DND-41 (cell line): ENCODE measurements at regions not wholly inside any gene's neighbourhood (a gene's known extent, or its start where the extent isn't known, plus 50 kb on each side); places are given as distances from the start of the nearest gene placed in this dataset.

Experiments used
- ATAC-seq: fragments of 200-7000 bp; cut with Tn5 transposase; 3 replicates; pipeline ENCODE4 v1.9.1; 2021; ENCODE audit warnings: low read depth; ENCODE audit not compliant: insufficient read depth
- DNase-seq: peaks from one replicate; pipeline ENCODE4 v3.0.0-alpha.2; 2020
- H2AFZ ChIP-seq: 2 replicates; pipeline ENCODE4 v1.6.0; 2012; ENCODE audit warnings: low read depth, low read length
- H3K27ac ChIP-seq: 2 replicates; pipeline ENCODE4 v1.5.1; 2012; ENCODE audit warnings: low read length, inconsistent platforms
- H3K27me3 ChIP-seq: fragments of 200-600 bp; sonication (generic); 2 replicates; pipeline ENCODE4 v1.6.0; 2012; ENCODE audit warnings: low read length, mild to moderate bottlenecking, inconsistent platforms; ENCODE audit not compliant: insufficient read depth, poor library complexity
- H3K36me3 ChIP-seq: 2 replicates; pipeline ENCODE4 v1.5.1; 2012; ENCODE audit warnings: low read length, inconsistent platforms; ENCODE audit not compliant: insufficient read depth
- H3K4me1 ChIP-seq: 2 replicates; pipeline ENCODE4 v1.5.1; 2012; ENCODE audit warnings: mild to moderate bottlenecking, low read length; ENCODE audit not compliant: insufficient read depth
- H3K4me2 ChIP-seq: 2 replicates; pipeline ENCODE4 v1.6.0; 2012; ENCODE audit warnings: mild to moderate bottlenecking, moderate library complexity, low read length, inconsistent platforms; ENCODE audit not compliant: insufficient read depth
- H3K4me3 ChIP-seq, 2 experiments: fragments of 200-600 bp in 1 of 2; shearing (Covaris generic) in 1 of 2; 2 replicates each; pipeline ENCODE4 v1.5.1; 2012 to 2016; ENCODE audit warnings: inconsistent platforms in 2 of 2, low read length in 2 of 2, mild to moderate bottlenecking in 2 of 2, low read depth in 1 of 2, moderate library complexity in 1 of 2
- H3K79me2 ChIP-seq: 2 replicates; pipeline ENCODE4 v1.6.0; 2012; ENCODE audit warnings: low read length, inconsistent platforms; ENCODE audit not compliant: insufficient read depth
- H3K9ac ChIP-seq: 2 replicates; pipeline ENCODE4 v1.6.0; 2012; ENCODE audit warnings: low read depth, mild to moderate bottlenecking, inconsistent platforms, low read length, moderate library complexity
- H3K9me3 ChIP-seq: 2 replicates; pipeline ENCODE4 v1.5.1; 2012; ENCODE audit warnings: low read length, moderate library complexity, mild to moderate bottlenecking, inconsistent platforms; ENCODE audit not compliant: insufficient read depth, severe bottlenecking
- H4K20me1 ChIP-seq: 2 replicates; pipeline ENCODE4 v1.6.0; 2012; ENCODE audit warnings: low read length; ENCODE audit not compliant: insufficient read depth
- EZH2 ChIP-seq: IDR thresholded peaks from 3 replicates; pipeline ENCODE4 v1.6.1; 2012; ENCODE audit warnings: borderline replicate concordance, low read depth, mild to moderate bottlenecking, moderate library complexity, low read length, inconsistent platforms; ENCODE audit not compliant: severe bottlenecking
- TF ChIP-seq, protein P1 (sequence below): IDR thresholded peaks from 2 replicates; pipeline ENCODE4 v1.5.1; 2012; ENCODE audit warnings: borderline replicate concordance, low read length, moderate library complexity, mild to moderate bottlenecking; ENCODE audit not compliant: poor library complexity, severe bottlenecking; ENCODE audit errors: extremely low read depth

GRCh38 chr20:56715309-56715708 lies 86.2 kb downstream of the TFAP2C start:
- no peak overlapping the region for H3K4me2 ChIP-seq
- ATAC-seq = no peak
- TF ChIP-seq, protein P1, sequence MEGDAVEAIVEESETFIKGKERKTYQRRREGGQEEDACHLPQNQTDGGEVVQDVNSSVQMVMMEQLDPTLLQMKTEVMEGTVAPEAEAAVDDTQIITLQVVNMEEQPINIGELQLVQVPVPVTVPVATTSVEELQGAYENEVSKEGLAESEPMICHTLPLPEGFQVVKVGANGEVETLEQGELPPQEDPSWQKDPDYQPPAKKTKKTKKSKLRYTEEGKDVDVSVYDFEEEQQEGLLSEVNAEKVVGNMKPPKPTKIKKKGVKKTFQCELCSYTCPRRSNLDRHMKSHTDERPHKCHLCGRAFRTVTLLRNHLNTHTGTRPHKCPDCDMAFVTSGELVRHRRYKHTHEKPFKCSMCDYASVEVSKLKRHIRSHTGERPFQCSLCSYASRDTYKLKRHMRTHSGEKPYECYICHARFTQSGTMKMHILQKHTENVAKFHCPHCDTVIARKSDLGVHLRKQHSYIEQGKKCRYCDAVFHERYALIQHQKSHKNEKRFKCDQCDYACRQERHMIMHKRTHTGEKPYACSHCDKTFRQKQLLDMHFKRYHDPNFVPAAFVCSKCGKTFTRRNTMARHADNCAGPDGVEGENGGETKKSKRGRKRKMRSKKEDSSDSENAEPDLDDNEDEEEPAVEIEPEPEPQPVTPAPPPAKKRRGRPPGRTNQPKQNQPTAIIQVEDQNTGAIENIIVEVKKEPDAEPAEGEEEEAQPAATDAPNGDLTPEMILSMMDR = no peak
- no peak for TF ChIP-seq EZH2

DNA sequence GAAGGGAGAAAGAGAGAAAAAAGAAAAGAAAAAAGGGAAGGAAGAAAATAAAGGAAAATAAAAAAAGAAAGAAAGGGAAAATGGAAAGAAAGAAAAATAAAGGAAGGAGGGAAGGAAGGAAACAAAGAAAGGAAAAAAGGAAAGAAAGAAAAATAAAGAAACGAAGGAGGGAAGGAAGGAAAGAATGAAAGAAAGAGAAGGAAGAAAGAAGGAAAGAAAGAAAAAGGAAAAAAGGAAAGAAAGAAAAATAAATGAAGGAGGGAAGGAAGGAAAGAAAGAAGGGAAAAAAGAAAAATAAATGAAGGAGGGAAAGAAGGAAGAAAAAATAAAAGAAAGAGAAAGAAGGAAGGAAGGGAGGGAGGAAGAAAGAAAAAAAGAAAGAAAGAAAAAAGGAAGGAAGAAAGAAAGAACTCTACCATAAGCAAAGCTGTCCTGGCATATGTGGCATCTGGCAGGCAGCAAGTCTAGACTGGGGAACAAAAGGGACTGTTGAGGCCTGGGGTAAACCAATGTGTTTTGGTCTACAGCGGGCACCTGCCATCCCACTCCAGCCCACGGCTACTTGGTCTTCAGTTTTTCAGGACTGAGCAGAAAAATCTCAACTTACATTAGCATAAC lies 86.9 kb downstream of the TFAP2C start:
- Histone ChIP-seq H3K27me3 (peaks cover 11% of the 10 kb centered on the region), H3K4me3 (no peak overlapping the region), H4K20me1 (peaks cover 7% of the 10 kb centered on the region), H3K4me1 (no peaks in the 10 kb centered on the region), H2AFZ (no peak overlapping the region), H3K4me2 (no peak overlapping the region), H3K9ac (no peak overlapping the region), H3K9me3 (no peaks in the 10 kb centered on the region), H3K27ac (no peak overlapping the region), H3K36me3 (no peaks in the 10 kb centered on the region), H3K79me2 (no peaks in the 10 kb centered on the region)
- ATAC-seq (no peak), DNase-seq (no peak)
- TF ChIP-seq EZH2 = no peak
- TF ChIP-seq, protein P1 = no peak

More at GRCh38 chr20:56715309-56715708, 86.2 kb downstream of the TFAP2C start:
- Histone ChIP-seq H3K4me1 (no peaks in the 10 kb centered on the region), H3K9ac (no peak overlapping the region), H2AFZ (no peak overlapping the region), H3K4me3 (no peak overlapping the region), H3K36me3 (no peaks in the 10 kb centered on the region), H3K79me2 (no peaks in the 10 kb centered on the region), H4K20me1 (peaks cover 7% of the 10 kb centered on the region), H3K27ac (no peak overlapping the region), H3K27me3 (peaks cover 11% of the 10 kb centered on the region), H3K9me3 (no peaks in the 10 kb centered on the region)
- no peak for DNase-seq

- Histone ChIP-seq H3K27me3 (peaks cover 11% of the 10 kb centered on the region), H3K27ac (no peak overlapping the region), H4K20me1 (peaks cover 7% of the 10 kb centered on the region), H3K79me2 (no peaks in the 10 kb centered on the region), H3K36me3 (no peaks in the 10 kb centered on the region), H3K4me2 (no peak overlapping the region), H3K4me3 (no peak overlapping the region), H3K9ac (no peak overlapping the region), H3K4me1 (no peaks in the 10 kb centered on the region), H3K9me3 (no peaks in the 10 kb centered on the region), H2AFZ (no peak overlapping the region)
- TF ChIP-seq, protein P1 = no peak
- TF ChIP-seq EZH2 = no peak
- no peak for ATAC-seq
- no peak for DNase-seq
Measured at GRCh38 chr20:56716806-56717205, 87.7 kb downstream of the TFAP2C start.
